AG04450 (cell line): ENCODE measurements at regions not wholly inside any gene's neighbourhood (a gene's known extent, or its start where the extent isn't known, plus 50 kb on each side); places are given as distances from the start of the nearest gene placed in this dataset.

Experiments used
- CTCF ChIA-PET: fragments of 300-600, 350-600 bp; formaldehyde crosslinking; extraction: SDS; loops from one replicate; lab custom pipeline; 2022; ENCODE audit warnings: antibody characterized with exemption, inconsistent platforms; lab: Charles Lee
- POLR2A ChIA-PET: fragments of 350-600 bp; formaldehyde crosslinking; extraction: SDS; loops from one replicate; lab custom pipeline; 2021; ENCODE audit warnings: antibody characterized with exemption, inconsistent platforms; lab: Yijun Ruan, JAX
- DNase-seq: peaks from one replicate; pipeline ENCODE4 v3.0.0-alpha.2; 2011; ENCODE audit warnings: low read depth, low spot score
- H3K27ac ChIP-seq: one replicate; pipeline ENCODE4 v1.5.1; 2012; ENCODE audit warnings: low read depth, low read length, control low read depth
- H3K27me3 ChIP-seq: one replicate; pipeline ENCODE4 v1.6.0; 2012; ENCODE audit warnings: low read length; ENCODE audit not compliant: control insufficient read depth, insufficient read depth
- H3K4me3 ChIP-seq: 2 replicates; pipeline ENCODE4 v1.5.1; 2011; ENCODE audit warnings: mild to moderate bottlenecking, low read depth, low read length, control low read depth
- H3K9me3 ChIP-seq: 2 replicates; pipeline ENCODE4 v1.5.1; 2012; ENCODE audit warnings: low read length; ENCODE audit not compliant: control insufficient read depth, insufficient read depth
- TF ChIP-seq, protein P1 (sequence below): IDR thresholded peaks from 2 replicates; pipeline ENCODE4 v1.5.1; 2011; ENCODE audit warnings: low read depth, low read length, control low read depth, inconsistent platforms

DNA sequence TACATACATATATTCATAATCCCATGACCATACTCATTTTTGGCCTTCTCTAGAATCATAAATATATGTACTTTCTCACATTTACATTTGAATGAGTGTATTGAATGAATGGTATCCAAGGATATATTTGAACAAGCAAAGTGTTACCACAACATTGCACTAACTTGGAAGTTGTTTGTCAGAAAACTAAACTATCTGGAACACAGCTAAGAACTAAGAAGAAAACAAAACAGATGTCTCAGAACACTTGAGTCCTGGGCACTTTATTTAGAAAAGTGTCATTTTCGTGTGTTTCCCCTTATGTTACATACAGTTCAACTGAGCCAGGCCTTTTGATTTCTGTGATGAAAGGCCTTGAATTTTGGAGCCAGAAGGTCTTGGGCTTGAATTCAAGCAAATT, 466.7 kb upstream of the FAT1 start:
- ChIA-PET CTCF (interaction anchor here (0.5 kb wide), 1 partner anchor 449 kb away, joined by 4 read pairs; no protein-coding TSS in a partner anchor), POLR2A (no interaction called here)

DNA sequence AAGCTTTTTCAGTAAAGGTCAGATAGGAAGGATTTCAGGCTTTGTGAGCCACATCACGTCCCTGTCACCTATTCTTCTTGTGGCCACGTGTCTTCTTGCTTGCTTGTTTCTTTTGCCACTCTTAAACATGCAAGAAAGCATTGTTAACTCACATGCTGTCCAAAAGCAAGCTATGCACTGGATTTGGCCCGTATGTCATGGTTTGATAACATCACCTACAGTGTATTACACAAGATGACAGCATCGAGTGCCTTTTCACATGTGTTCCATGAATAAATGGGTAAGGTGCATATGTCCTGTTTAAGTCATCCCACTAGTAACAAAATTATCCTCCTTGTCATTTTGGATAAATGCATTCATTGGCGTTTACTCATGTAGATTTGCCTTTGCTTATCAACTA, 468.0 kb upstream of the FAT1 start:
- H3K27ac ChIP-seq, result no peak overlapping the region
- no peaks in the 10 kb centered on the region for H3K27me3 ChIP-seq
- CTCF ChIA-PET, result no interaction called here
- POLR2A ChIA-PET, result no interaction called here
- no peak for DNase-seq
- H3K9me3 ChIP-seq, result no peaks in the 10 kb centered on the region
- TF ChIP-seq, protein P1, sequence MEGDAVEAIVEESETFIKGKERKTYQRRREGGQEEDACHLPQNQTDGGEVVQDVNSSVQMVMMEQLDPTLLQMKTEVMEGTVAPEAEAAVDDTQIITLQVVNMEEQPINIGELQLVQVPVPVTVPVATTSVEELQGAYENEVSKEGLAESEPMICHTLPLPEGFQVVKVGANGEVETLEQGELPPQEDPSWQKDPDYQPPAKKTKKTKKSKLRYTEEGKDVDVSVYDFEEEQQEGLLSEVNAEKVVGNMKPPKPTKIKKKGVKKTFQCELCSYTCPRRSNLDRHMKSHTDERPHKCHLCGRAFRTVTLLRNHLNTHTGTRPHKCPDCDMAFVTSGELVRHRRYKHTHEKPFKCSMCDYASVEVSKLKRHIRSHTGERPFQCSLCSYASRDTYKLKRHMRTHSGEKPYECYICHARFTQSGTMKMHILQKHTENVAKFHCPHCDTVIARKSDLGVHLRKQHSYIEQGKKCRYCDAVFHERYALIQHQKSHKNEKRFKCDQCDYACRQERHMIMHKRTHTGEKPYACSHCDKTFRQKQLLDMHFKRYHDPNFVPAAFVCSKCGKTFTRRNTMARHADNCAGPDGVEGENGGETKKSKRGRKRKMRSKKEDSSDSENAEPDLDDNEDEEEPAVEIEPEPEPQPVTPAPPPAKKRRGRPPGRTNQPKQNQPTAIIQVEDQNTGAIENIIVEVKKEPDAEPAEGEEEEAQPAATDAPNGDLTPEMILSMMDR, result no peak
- H3K4me3 ChIP-seq, result no peak overlapping the region

More for the DNA sequence above, 466.7 kb upstream of the FAT1 start:
- no peak overlapping the region for H3K27ac ChIP-seq
- H3K4me3 ChIP-seq, result no peak overlapping the region
- TF ChIP-seq, protein P1, result no peak
- no peaks in the 10 kb centered on the region for H3K9me3 ChIP-seq
- DNase-seq, result no peak
- no peaks in the 10 kb centered on the region for H3K27me3 ChIP-seq

DNA sequence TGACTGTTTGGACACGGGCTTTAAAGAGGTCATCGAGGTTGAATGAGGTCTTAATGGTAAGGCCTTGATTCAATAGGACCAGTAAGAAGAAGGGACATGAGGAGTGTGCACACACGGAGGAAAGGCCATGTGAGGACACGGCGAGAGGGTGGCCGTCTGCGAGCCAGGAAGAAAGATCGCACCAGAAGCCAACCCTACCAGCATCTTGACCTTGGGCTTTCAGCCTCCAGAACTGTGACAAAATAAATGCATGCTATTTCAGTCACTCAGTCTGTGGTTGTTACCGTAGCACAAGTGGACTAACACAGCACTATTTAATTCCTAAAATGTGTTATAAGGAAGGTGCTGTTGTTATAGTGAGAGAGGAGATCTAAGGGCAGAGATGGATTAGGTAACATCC, 468.6 kb upstream of the FAT1 start:
- ChIA-PET CTCF (no interaction called here), POLR2A (no interaction called here)
- TF ChIP-seq, protein P1, result no peak
- Histone ChIP-seq H3K27ac (no peak overlapping the region), H3K4me3 (no peak overlapping the region), H3K9me3 (no peaks in the 10 kb centered on the region), H3K27me3 (no peaks in the 10 kb centered on the region)
- no peak for DNase-seq

DNA sequence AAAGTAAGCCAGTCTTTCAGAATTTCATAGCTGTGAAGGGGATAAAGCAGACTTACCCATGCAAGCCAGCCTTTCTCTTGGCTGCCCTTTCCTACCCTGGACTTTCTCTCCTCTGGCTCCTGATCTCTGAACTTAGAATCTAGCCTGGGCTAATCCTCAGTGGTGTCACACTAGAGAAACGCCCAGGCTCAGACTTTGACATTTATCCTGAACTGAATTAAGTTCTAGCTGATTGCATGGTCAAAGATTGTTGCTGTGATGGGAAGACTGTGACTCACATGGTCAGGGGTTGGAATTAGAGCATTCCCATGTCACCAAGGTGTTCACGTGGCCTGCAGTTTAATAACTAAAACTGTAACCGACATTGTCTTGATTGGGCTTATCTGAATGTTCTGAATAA, 469.5 kb upstream of the FAT1 start:
- Histone ChIP-seq H3K4me3 (no peak overlapping the region), H3K27me3 (no peaks in the 10 kb centered on the region), H3K27ac (no peak overlapping the region), H3K9me3 (no peaks in the 10 kb centered on the region)
- POLR2A ChIA-PET, result no interaction called here
- DNase-seq, result no peak
- TF ChIP-seq, protein P1, result no peak
- CTCF ChIA-PET, result no interaction called here

DNA sequence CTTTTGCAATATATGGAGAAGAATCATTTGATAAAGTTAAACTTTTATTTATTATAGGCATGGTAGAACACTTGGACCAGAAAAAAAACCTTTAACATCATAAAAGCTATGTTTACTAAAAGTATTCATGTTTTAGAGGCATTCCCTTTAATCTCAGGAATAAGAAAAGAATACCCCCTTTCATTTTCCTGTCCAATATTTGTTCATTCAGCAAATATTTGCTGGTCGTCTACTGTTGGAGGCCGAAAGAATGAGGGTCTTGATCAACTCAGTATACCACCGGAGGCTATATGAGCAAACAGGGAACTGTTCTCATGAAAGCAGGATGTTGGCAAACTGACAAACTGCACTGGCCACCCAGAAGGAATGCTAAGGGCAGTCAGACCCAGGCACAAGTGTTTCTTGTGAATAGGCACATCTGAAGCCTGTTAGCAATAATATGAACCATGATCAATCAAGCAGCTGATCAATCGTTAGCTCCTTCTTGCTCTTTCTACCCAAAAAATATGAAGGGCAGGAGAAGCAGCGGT, 480.8 kb upstream of the FAT1 start:
- H3K9me3 ChIP-seq, result no peaks in the 10 kb centered on the region; the same call in 1 of the 2 replicates
- POLR2A ChIA-PET, result no interaction called here
- no peaks in the 10 kb centered on the region for H3K27me3 ChIP-seq
- H3K27ac ChIP-seq, result no peak overlapping the region
- no peak for DNase-seq
- TF ChIP-seq, protein P1, result no peak
- CTCF ChIA-PET, result no interaction called here
- no peak overlapping the region for H3K4me3 ChIP-seq
